ENCODE measurements at regions not wholly inside any gene's neighbourhood (a gene's known extent, or its start where the extent isn't known, plus 50 kb on each side); places are given as distances from the start of the nearest gene placed in this dataset.
A peak's percentile ranks its signal among the peaks of the same experiment; 100 is the strongest.
"Not testable (repeated sequence)": the region's sequence is repeated elsewhere in the genome, so short reads cannot be mapped to it uniquely, and the experiment has no call there.

DNA sequence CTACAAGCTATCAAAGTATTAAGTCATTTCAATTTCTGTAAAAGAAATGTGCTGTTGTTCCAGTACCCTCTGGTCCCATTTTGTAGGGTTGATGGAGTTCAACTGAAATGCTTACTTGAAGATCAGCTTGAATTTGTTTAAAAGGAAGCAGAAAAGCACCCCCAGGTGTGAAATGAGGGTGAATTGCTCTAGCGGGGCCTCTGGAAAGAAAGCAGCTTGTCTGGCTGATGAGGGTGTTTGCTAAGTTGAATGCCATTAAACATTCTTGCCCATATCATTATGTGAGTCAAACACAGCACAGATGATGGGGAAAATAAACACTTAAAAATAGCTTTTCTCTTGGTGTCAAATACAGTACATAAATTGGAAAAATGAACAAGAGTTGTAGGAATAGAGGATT lies 280.3 kb downstream of the RAB38 start:
- H3K27ac ChIP-seq, result no peak overlapping the region
- H3K27me3 ChIP-seq, result no peaks in the 10 kb centered on the region
- TF ChIP-seq, protein P1, sequence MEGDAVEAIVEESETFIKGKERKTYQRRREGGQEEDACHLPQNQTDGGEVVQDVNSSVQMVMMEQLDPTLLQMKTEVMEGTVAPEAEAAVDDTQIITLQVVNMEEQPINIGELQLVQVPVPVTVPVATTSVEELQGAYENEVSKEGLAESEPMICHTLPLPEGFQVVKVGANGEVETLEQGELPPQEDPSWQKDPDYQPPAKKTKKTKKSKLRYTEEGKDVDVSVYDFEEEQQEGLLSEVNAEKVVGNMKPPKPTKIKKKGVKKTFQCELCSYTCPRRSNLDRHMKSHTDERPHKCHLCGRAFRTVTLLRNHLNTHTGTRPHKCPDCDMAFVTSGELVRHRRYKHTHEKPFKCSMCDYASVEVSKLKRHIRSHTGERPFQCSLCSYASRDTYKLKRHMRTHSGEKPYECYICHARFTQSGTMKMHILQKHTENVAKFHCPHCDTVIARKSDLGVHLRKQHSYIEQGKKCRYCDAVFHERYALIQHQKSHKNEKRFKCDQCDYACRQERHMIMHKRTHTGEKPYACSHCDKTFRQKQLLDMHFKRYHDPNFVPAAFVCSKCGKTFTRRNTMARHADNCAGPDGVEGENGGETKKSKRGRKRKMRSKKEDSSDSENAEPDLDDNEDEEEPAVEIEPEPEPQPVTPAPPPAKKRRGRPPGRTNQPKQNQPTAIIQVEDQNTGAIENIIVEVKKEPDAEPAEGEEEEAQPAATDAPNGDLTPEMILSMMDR (IDR thresholded peaks at IDR 0.05), result no peak
- H3K4me1 ChIP-seq, result no peaks in the 10 kb centered on the region
- no peak overlapping the region for H3K4me3 ChIP-seq
- no peaks in the 10 kb centered on the region for H3K9me3 ChIP-seq
- intact Hi-C loops (cut with DNase I), result no loop called here
- DNase-seq (no peak), ATAC-seq (no peak)
- H3K36me3 ChIP-seq, result no peaks in the 10 kb centered on the region

DNA sequence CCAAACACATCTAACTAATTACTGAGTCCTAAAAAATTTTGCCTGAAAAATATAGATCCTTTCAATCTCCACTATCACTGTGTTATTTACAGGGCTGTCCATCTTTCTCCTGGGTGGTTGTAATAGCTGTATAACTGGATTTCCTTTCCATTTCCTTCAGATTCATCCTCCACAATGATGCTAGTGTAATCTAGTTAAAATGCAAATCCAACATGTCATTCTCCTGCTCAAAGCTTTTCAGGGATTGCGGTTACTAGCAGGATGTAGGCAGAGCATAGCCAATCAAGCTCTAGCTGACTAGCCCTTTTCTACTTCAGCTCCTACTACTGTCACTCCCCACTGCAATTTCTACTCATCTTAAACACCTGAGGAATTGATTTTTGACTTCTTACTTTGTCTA lies 283.0 kb downstream of the RAB38 start:
- no peak for ATAC-seq
- no peak overlapping the region for H3K4me3 ChIP-seq
- no peak overlapping the region for H3K27ac ChIP-seq
- no peaks in the 10 kb centered on the region for H3K27me3 ChIP-seq
- TF ChIP-seq, protein P1 (IDR thresholded peaks at IDR 0.05), result no peak
- no peaks in the 10 kb centered on the region for H3K9me3 ChIP-seq
- DNase-seq, result no peak
- H3K4me1 ChIP-seq, result no peaks in the 10 kb centered on the region
- intact Hi-C loops (cut with DNase I), result no loop called here
- H3K36me3 ChIP-seq, result no peaks in the 10 kb centered on the region

DNA sequence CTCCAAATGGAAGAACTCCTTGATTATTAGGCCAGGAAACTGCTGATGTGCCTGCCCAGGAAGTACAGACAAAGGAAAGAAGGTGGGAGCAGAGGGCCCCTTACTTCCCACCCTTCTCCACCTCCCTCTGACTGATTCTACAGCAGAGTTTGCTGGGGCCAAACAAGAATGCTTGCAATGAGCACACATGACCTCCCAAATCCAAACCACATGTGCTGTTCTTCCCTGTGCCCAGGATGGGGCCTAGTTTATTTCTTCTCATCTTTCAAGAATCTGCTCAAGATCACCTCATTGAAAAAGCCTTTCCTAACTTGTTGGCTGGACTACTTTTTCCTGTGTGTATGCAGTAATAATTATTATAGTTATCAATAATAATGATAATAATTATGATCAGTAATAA lies 286.1 kb downstream of the RAB38 start:
- H3K36me3 ChIP-seq, result no peaks in the 10 kb centered on the region
- no peak for ATAC-seq
- no peak overlapping the region for H3K4me3 ChIP-seq
- TF ChIP-seq, protein P1 (IDR thresholded peaks at IDR 0.05), result no peak
- no peaks in the 10 kb centered on the region for H3K27me3 ChIP-seq
- H3K4me1 ChIP-seq, result no peaks in the 10 kb centered on the region
- H3K9me3 ChIP-seq, result no peaks in the 10 kb centered on the region
- no peak overlapping the region for H3K27ac ChIP-seq
- DNase-seq, result no peak
- intact Hi-C loops (cut with DNase I), result no loop called here

DNA sequence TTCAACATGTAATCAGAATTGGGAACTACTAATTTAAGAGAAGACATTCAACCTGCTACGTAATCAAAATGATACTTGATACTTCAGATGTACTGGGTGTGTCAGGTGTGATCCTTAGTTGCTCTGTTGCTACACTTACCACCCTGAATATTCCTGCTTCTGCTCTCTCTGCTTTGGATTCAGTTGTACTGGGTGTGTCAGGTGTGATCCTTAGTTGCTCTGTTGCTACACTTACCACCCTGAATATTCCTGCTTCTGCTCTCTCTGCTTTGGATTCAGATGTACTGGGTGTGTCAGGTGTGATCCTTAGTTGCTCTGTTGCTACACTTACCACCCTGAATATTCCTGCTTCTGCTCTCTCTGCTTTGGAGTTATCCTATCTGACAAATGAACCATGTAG lies 290.2 kb downstream of the RAB38 start:
- H3K4me3 ChIP-seq; DNase-seq; H3K4me1 ChIP-seq; H3K27me3 ChIP-seq; ATAC-seq; H3K9me3 ChIP-seq; H3K36me3 ChIP-seq; H3K27ac ChIP-seq; intact Hi-C loops (cut with DNase I): not testable (repeated sequence)

DNA sequence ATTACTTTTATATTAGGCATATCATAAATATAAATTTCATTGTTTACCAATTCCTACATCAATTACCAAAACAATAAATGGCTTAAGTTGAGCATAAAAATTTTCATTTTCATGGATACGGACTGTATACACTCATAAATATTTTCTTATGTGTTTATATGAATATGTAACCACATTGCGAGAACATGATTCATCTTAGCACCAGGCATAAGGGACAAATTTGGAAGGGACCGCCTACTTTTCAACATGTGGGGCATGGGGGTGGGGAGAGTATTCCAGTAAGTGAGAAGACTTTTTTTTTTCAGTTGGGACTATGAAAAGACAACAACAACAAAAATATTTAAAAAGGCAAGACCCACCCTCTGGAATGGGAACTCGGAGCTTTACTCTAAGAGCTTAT lies 296.1 kb downstream of the RAB38 start:
- Histone ChIP-seq H3K9me3 (no peaks in the 10 kb centered on the region), H3K27ac (no peak overlapping the region), H3K27me3 (no peaks in the 10 kb centered on the region), H3K4me1 (no peaks in the 10 kb centered on the region), H3K4me3 (no peak overlapping the region), H3K36me3 (no peaks in the 10 kb centered on the region)
- no peak for ATAC-seq
- intact Hi-C loops (cut with DNase I), result no loop called here
- TF ChIP-seq, protein P1 (IDR thresholded peaks at IDR 0.05), result no peak
- no peak for DNase-seq

DNA sequence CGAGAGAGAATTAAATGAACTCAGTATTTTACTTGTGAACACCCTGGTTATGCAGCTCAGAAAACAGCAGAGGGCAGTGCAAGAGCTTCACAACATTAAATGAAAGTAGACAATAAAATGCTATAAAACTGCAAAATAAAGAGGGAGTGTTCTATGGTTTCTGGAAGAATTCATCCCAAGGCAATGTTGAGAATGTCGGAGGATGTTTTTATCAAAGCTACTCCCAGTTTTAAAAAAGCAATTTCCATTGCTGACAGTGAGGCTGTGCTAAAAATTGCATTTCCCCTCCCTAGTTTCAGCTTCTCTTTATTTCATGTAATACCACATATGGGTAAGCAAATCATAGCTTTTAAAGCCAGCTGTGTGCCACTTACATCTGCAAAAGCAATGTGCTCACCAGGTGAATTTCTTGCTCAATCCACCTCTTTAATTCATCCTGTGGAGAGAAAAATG lies 296.8 kb downstream of the RAB38 start:
- intact Hi-C loops (cut with DNase I), result no loop called here
- Histone ChIP-seq H3K27me3 (no peaks in the 10 kb centered on the region), H3K4me1 (no peaks in the 10 kb centered on the region), H3K36me3 (no peaks in the 10 kb centered on the region), H3K4me3 (no peak overlapping the region), H3K27ac (no peak overlapping the region), H3K9me3 (no peaks in the 10 kb centered on the region)
- DNase-seq, result no peak
- TF ChIP-seq, protein P1 (IDR thresholded peaks at IDR 0.05), result peak; percentile 39
- no peak for ATAC-seq

All from upper lobe of right lung (tissue), 1 donor.